Mesendoderm (in vitro differentiated cells): ENCODE measurements at regions not wholly inside any gene's neighbourhood (a gene's known extent, or its start where the extent isn't known, plus 50 kb on each side); places are given as distances from the start of the nearest gene placed in this dataset.

Experiments
- DNase-seq: peaks from one replicate; pipeline ENCODE4 v3.0.0; 2013
- H2AK5ac ChIP-seq: 2 replicates; pipeline ENCODE4 v1.6.1; 2013; ENCODE audit warnings: low read length, inconsistent platforms
- H2BK120ac ChIP-seq: 2 replicates; pipeline ENCODE4 v1.6.1; 2013; ENCODE audit warnings: low read depth, mild to moderate bottlenecking, low read length, moderate library complexity, mixed read lengths
- H2BK15ac ChIP-seq: replicated peaks from 2 replicates; pipeline ENCODE4 v1.6.1; 2013; ENCODE audit warnings: low read depth, mild to moderate bottlenecking, moderate library complexity
- H2BK5ac ChIP-seq: 2 replicates; pipeline ENCODE4 v1.6.1; 2013; ENCODE audit warnings: low read length, inconsistent platforms
- H3K18ac ChIP-seq: 2 replicates; pipeline ENCODE4 v1.6.1; 2013; ENCODE audit warnings: mild to moderate bottlenecking, low read length, mixed read lengths
- H3K23ac ChIP-seq: one replicate; pipeline ENCODE4 v1.6.1; 2013; ENCODE audit warnings: low read length
- H3K27ac ChIP-seq: 2 replicates; pipeline ENCODE4 v1.5.1; 2013; ENCODE audit warnings: low read depth, mild to moderate bottlenecking, inconsistent platforms, low read length, moderate library complexity
- H3K27me3 ChIP-seq: 2 replicates; pipeline ENCODE4 v1.6.1; 2013; ENCODE audit warnings: low read length, control low read depth, mild to moderate bottlenecking, inconsistent platforms; ENCODE audit not compliant: insufficient read depth, poor library complexity
- H3K36me3 ChIP-seq: 2 replicates; pipeline ENCODE4 v1.6.1; 2013; ENCODE audit warnings: low read length, inconsistent platforms; ENCODE audit not compliant: control insufficient read depth, insufficient read depth
- H3K4ac ChIP-seq: one replicate; pipeline ENCODE4 v1.6.1; 2013; ENCODE audit warnings: low read depth, mild to moderate bottlenecking, low read length, moderate library complexity
- H3K4me1 ChIP-seq: 2 replicates; pipeline ENCODE4 v1.6.1; 2013; ENCODE audit warnings: low read depth, low read length, inconsistent platforms; ENCODE audit not compliant: control insufficient read depth
- H3K4me2 ChIP-seq: 2 replicates; pipeline ENCODE4 v1.6.1; 2013; ENCODE audit warnings: low read length
- H3K4me3 ChIP-seq: 2 replicates; pipeline ENCODE4 v1.5.1; 2013; ENCODE audit warnings: mild to moderate bottlenecking, low read length
- H3K56ac ChIP-seq: one replicate; pipeline ENCODE4 v1.6.1; 2013; ENCODE audit warnings: low read length
- H3K79me1 ChIP-seq: 2 replicates; pipeline ENCODE4 v1.6.1; 2013; ENCODE audit warnings: low read length, inconsistent platforms
- H3K79me2 ChIP-seq: 2 replicates; pipeline ENCODE4 v1.6.1; 2013; ENCODE audit warnings: mild to moderate bottlenecking, low read length; ENCODE audit not compliant: control insufficient read depth, insufficient read depth
- H3K9ac ChIP-seq: 2 replicates; pipeline ENCODE4 v1.6.1; 2013; ENCODE audit warnings: low read length, inconsistent platforms
- H4K5ac ChIP-seq: one replicate; pipeline ENCODE4 v1.6.1; 2013; ENCODE audit warnings: low read length
- H4K8ac ChIP-seq: one replicate; pipeline ENCODE4 v1.6.1; 2013; ENCODE audit warnings: low read depth, mild to moderate bottlenecking, control low read depth, low read length, moderate library complexity
- WGBS: extraction: QIAGEN DNeasy Blood & Tissue Kit; methylation state at CpG from one replicate; pipeline ENCODE4 v1.1.7; 2013; ENCODE audit warnings: low lambda C conversion rate, missing lambda C conversion rate; ENCODE audit not compliant: insufficient coverage; ENCODE audit errors: extremely low coverage; 5-methylcytosine and 5-hydroxymethylcytosine counted together

DNA sequence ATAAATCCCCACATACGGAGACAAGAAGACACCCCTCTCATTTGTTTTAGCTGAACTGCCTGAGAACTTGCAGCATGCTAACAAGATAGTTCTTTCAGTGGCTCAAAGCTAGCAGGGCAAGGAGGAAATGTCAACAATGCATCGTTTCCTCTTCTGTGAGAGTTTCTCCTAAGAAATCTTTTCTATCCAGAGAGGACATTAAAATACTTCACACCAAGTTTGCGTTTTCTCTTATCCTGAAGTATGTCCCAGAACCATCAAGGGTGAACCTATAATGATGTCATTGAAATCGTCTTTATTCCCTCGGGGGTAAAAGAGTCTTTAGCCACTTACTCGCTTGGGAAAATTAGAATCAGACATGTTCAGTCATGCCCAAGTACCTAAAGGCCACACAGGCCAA, 541.7 kb upstream of the MDFIC2 start:
- H2BK120ac ChIP-seq: no peak overlapping the region
- H2AK5ac ChIP-seq: no peak overlapping the region
- no peak overlapping the region for H2BK15ac ChIP-seq
- no peaks in the 10 kb centered on the region for H3K27me3 ChIP-seq
- no peak overlapping the region for H4K5ac ChIP-seq
- H3K4ac ChIP-seq: no peak overlapping the region
- no peak overlapping the region for H3K56ac ChIP-seq
- H3K4me3 ChIP-seq: no peak overlapping the region
- WGBS: no CpG with 5 or more reads among the region's 6 CpGs
- H3K79me1 ChIP-seq: no peaks in the 10 kb centered on the region
- H3K4me1 ChIP-seq: peaks cover 10% of the 10 kb centered on the region
- H3K27ac ChIP-seq: peak overlapping the region; percentile 68
- no peaks in the 10 kb centered on the region for H3K36me3 ChIP-seq
- no peak overlapping the region for H3K9ac ChIP-seq
- peak; percentile 56 for DNase-seq
- no peak overlapping the region for H3K18ac ChIP-seq
- H3K23ac ChIP-seq: no peak overlapping the region
- no peak overlapping the region for H3K4me2 ChIP-seq
- H3K79me2 ChIP-seq: no peaks in the 10 kb centered on the region
- no peak overlapping the region for H2BK5ac ChIP-seq
- no peak overlapping the region for H4K8ac ChIP-seq

DNA sequence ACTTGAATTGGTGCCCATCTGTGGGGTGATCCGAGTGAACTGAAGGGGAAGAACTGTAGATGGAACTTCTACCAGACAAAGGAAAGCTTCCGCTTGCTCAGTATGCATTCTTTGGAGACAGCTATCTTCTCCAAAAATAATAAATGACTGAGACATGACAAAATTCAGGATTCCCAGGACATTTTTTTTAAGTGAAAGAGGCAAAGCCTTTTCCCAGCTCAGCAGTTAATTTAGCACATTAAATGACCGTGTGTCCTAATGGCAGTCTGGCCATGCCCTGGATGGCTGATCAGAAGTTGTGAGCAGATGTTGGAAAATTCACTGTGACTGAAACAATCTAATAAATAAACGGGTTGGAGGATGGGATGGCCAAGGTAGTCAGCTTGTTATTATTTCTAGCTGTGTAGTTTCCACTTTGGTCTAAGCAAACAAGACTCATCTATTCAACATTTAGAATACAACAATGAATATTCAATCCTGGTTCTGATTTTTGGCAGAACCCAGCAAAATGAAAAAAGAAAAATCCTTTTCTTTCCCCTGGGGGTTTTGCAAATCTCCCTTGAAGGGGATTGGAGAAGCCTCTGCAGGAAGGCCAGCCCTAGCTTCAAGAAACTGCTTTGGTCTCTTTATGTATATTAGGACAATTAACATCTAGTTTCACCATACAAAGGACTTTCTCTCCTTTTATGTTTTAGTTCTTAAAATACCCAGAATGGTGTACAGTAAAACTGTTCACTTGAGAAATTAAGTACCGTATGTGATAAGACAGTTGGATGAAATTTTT, 540.9 kb upstream of the MDFIC2 start:
- no peak overlapping the region for H3K23ac ChIP-seq
- peak overlapping the region; percentile 70 for H3K4ac ChIP-seq
- no peaks in the 10 kb centered on the region for H3K36me3 ChIP-seq
- no peak overlapping the region for H3K4me2 ChIP-seq
- no peak overlapping the region for H3K56ac ChIP-seq
- H2BK120ac ChIP-seq: no peak overlapping the region
- H3K9ac ChIP-seq: no peak overlapping the region
- no peak overlapping the region for H2BK5ac ChIP-seq
- H3K79me2 ChIP-seq: no peaks in the 10 kb centered on the region
- WGBS: no CpG with 5 or more reads among the region's 5 CpGs
- no peak overlapping the region for H3K4me3 ChIP-seq
- H4K8ac ChIP-seq: no peak overlapping the region
- H3K4me1 ChIP-seq: peaks cover 10% of the 10 kb centered on the region
- H3K27ac ChIP-seq: no peak overlapping the region
- no peaks in the 10 kb centered on the region for H3K79me1 ChIP-seq
- H2BK15ac ChIP-seq: no peak overlapping the region
- no peak for DNase-seq
- peak overlapping the region; percentile 76 for H3K18ac ChIP-seq
- no peaks in the 10 kb centered on the region for H3K27me3 ChIP-seq
- H2AK5ac ChIP-seq: no peak overlapping the region
- no peak overlapping the region for H4K5ac ChIP-seq

DNA sequence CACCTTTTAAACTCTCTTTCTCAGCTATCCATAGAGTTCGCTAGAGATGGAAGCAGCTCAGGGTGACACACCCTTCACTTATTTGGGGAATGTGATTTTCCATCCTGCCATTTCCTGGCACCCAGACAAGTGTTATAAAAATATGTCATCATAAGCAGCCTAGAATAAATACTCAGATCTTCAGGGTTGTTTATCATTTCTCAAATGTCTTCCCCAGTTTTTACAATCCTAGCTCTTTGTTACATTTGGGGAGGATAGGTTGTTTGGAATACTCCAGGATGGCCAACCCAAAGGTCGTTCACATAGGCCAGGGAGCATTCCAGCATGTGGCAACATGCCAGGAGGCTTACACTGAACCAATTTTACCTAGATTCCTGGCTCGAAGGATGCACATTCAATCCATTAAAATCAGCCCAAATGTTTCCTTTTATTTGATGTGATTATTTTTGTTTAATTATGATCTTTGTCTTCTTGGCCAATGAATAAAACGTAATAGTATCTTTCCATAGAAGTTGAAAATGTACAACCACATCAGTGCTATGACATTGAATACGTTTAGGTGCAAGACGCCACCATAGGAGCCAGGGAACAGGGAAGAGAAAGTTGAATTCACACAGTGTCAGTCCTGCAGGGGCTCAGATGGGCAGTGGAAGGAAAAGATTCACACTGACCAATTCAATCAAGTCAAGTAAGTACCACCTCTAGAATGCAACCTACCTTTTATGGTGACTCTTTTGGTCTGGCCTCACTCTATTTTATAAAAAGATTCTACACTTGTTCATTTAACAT, 537.7 kb upstream of the MDFIC2 start:
- H4K5ac ChIP-seq: no peak overlapping the region
- WGBS: no CpG with 5 or more reads among the region's 6 CpGs
- no peak overlapping the region for H3K27ac ChIP-seq

DNA sequence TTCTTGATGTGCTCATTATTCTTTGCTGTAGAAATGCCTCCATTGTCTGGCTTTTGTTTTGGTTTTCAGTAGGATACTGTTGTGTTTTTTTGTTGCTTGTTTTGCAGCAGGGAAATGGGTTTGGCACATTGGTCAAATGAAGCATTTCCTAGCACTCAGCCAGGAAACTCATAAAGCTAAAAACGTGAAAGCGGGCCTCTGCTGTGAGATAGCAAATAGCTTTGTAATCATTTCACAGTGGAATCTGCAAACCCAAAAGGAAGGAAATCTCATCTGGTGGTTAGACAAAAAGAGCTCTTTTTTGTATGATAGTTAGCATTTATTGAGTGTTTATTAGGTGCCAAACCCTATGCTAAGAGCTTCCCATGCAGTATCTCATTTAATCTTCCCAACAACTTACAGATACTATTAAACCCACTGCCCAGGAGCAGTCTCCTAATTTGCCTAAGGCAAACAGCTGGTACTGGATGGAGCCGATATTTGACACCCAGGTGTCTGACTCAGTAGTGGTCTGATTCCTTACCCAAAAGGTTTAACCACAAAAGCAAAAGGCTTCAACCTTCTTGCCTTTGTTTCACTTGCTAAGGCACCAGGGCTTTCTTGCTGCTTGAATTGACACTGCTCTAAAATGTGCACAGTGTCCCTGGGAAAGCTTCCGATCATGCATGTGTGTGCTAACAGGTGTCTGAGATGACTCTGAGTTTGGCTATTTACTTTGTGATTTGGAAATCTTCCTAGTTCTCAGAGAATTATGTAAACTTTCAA, 527.9 kb upstream of the MDFIC2 start:
- Histone ChIP-seq H2BK120ac (no peak overlapping the region), H2BK5ac (no peak overlapping the region), H3K27me3 (no peaks in the 10 kb centered on the region), H2AK5ac (no peak overlapping the region), H3K18ac (no peak overlapping the region), H3K9ac (no peak overlapping the region), H4K8ac (no peak overlapping the region), H3K23ac (no peak overlapping the region), H3K27ac (no peak overlapping the region), H3K79me1 (no peaks in the 10 kb centered on the region), H3K4me3 (no peak overlapping the region), H3K4ac (peak overlapping the region; percentile 36), H3K56ac (no peak overlapping the region), H4K5ac (no peak overlapping the region), H3K36me3 (no peaks in the 10 kb centered on the region), H3K4me1 (no peaks in the 10 kb centered on the region), H3K79me2 (no peaks in the 10 kb centered on the region), H3K4me2 (no peak overlapping the region), H2BK15ac (no peak overlapping the region)
- DNase-seq: peak; percentile 59
- no CpG with 5 or more reads among the region's 4 CpGs for whole genome bisulfite sequencing

More for the DNA sequence above, 537.7 kb upstream of the MDFIC2 start:
- no peak overlapping the region for H3K4ac ChIP-seq
- peak; percentile 82 for DNase-seq
- H3K9ac ChIP-seq: no peak overlapping the region
- H3K79me1 ChIP-seq: no peaks in the 10 kb centered on the region
- H3K36me3 ChIP-seq: no peaks in the 10 kb centered on the region
- H3K18ac ChIP-seq: no peak overlapping the region
- no peak overlapping the region for H2BK120ac ChIP-seq
- no peak overlapping the region for H2BK5ac ChIP-seq
- no peak overlapping the region for H4K8ac ChIP-seq
- no peaks in the 10 kb centered on the region for H3K27me3 ChIP-seq
- H2BK15ac ChIP-seq: no peak overlapping the region
- H3K4me1 ChIP-seq: peaks cover 8% of the 10 kb centered on the region
- H3K23ac ChIP-seq: no peak overlapping the region
- H3K79me2 ChIP-seq: no peaks in the 10 kb centered on the region
- H3K4me2 ChIP-seq: no peak overlapping the region
- H3K4me3 ChIP-seq: no peak overlapping the region
- no peak overlapping the region for H3K56ac ChIP-seq
- no peak overlapping the region for H2AK5ac ChIP-seq

DNA sequence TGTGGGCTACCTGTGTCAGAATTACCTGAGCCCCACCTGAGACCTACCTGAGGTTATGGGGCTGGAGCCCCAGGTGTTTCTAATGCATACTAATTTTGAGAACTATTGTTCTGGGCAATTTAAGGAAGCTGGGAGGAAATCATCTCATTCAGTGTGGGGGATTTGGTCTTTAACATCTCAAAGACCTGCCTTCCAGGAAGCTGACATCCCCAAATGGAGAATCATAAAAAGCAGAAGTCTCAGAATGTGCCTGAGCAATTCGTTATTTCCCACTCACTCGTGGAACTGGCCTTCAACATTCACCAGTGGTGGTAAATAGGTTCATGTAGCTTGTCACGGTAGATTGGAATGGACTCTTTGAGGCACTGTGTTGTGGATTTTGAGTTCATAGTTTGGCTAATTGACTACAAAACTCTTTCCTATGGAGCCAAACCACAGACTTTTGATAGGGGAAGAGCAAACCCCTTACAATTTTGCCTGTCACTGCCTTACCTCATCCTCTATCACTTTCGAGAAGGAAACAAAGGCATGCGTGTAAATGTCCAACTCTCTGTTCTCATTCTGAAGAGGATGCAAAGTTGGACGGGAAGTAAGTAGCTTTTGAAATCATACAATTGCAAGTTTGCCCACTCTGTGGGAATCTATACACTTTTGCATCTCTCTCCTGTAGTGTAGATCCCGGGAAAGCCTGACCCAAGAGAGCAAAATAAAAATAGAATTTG, 521.0 kb upstream of the MDFIC2 start:
- H2BK120ac ChIP-seq: no peak overlapping the region
- DNase-seq: no peak
- no peak overlapping the region for H4K5ac ChIP-seq
- WGBS: no CpG with 5 or more reads among the region's 7 CpGs
- H3K4me1 ChIP-seq: no peaks in the 10 kb centered on the region
- no peak overlapping the region for H3K27ac ChIP-seq
- H2AK5ac ChIP-seq: no peak overlapping the region
- no peak overlapping the region for H3K23ac ChIP-seq
- H4K8ac ChIP-seq: no peak overlapping the region
- H3K18ac ChIP-seq: no peak overlapping the region
- H2BK15ac ChIP-seq: no peak overlapping the region
- H3K27me3 ChIP-seq: no peaks in the 10 kb centered on the region
- H3K4me3 ChIP-seq: no peak overlapping the region
- no peaks in the 10 kb centered on the region for H3K36me3 ChIP-seq
- H3K4me2 ChIP-seq: no peak overlapping the region
- no peak overlapping the region for H3K56ac ChIP-seq
- no peaks in the 10 kb centered on the region for H3K79me1 ChIP-seq
- no peak overlapping the region for H2BK5ac ChIP-seq
- no peak overlapping the region for H3K4ac ChIP-seq
- H3K79me2 ChIP-seq: no peaks in the 10 kb centered on the region
- H3K9ac ChIP-seq: no peak overlapping the region
